ENCODE measurements at regions not wholly inside any gene's neighbourhood (a gene's known extent, or its start where the extent isn't known, plus 50 kb on each side); places are given as distances from the start of the nearest gene placed in this dataset.

DNA sequence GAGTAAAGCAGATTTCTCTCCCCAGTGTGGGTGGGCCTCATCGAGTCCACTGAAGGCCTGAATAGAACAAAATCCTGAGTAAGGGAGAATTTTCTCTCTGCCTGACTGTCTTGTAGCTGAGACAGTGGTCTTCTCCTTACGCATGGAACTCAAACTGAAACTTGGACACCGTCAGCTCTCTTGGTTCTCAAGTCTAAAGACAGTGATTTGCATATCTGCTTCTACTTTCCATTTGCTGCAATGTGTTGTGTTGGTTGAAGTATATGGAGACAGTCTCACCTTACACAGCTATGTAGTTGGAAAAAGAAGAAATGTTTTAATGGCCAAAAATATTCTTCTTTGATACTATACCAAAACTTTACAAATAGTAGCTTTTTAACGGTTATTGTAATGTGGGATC is 160.2 kb upstream of the LMNTD1 start:
- TF ChIP-seq POLR2A (IDR thresholded peaks at IDR 0.05) (no peak), POLR2AphosphoS5 (IDR thresholded peaks at IDR 0.05) (no peak)
- TF ChIP-seq, protein P1, sequence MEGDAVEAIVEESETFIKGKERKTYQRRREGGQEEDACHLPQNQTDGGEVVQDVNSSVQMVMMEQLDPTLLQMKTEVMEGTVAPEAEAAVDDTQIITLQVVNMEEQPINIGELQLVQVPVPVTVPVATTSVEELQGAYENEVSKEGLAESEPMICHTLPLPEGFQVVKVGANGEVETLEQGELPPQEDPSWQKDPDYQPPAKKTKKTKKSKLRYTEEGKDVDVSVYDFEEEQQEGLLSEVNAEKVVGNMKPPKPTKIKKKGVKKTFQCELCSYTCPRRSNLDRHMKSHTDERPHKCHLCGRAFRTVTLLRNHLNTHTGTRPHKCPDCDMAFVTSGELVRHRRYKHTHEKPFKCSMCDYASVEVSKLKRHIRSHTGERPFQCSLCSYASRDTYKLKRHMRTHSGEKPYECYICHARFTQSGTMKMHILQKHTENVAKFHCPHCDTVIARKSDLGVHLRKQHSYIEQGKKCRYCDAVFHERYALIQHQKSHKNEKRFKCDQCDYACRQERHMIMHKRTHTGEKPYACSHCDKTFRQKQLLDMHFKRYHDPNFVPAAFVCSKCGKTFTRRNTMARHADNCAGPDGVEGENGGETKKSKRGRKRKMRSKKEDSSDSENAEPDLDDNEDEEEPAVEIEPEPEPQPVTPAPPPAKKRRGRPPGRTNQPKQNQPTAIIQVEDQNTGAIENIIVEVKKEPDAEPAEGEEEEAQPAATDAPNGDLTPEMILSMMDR (IDR thresholded peaks at IDR 0.05 in 8 of 11, conservative IDR thresholded peaks at IDR 0.05 in 3 of 11): no peak

Data from spleen (tissue), 7 donors.